Effector memory CD4-positive, alpha-beta T cell (primary cell): ENCODE measurements at regions not wholly inside any gene's neighbourhood (a gene's known extent, or its start where the extent isn't known, plus 50 kb on each side); places are given as distances from the start of the nearest gene placed in this dataset.
"Not testable (repeated sequence)": the region's sequence is repeated elsewhere in the genome, so short reads cannot be mapped to it uniquely, and the experiment has no call there.

Experiments used
- DNase-seq, 3 donors: peaks; one replicate each; pipeline ENCODE4 v3.0.0-alpha.2; 2020
- H3K27ac ChIP-seq: 2 replicates; pipeline ENCODE4 v1.7.0; 2013; ENCODE audit warnings: mild to moderate bottlenecking, low read length, moderate library complexity; ENCODE audit not compliant: insufficient read depth, poor library complexity, severe bottlenecking
- H3K27me3 ChIP-seq: replicated peaks from 2 replicates; pipeline ENCODE4 v1.7.0; 2013; ENCODE audit warnings: mild to moderate bottlenecking, low read length; ENCODE audit not compliant: insufficient read depth, control insufficient read depth, poor library complexity, severe bottlenecking
- H3K36me3 ChIP-seq: 2 replicates; pipeline ENCODE4 v1.7.0; 2013; ENCODE audit warnings: mild to moderate bottlenecking, low read length, moderate library complexity; ENCODE audit not compliant: control insufficient read depth, insufficient read depth
- H3K4me1 ChIP-seq: 2 replicates; pipeline ENCODE4 v1.7.0; 2013; ENCODE audit warnings: low read length, mild to moderate bottlenecking; ENCODE audit not compliant: control insufficient read depth, insufficient read depth, poor library complexity, severe bottlenecking
- H3K4me3 ChIP-seq: 2 replicates; pipeline ENCODE4 v1.7.0; 2013; ENCODE audit warnings: low read length, low read depth, mild to moderate bottlenecking; ENCODE audit not compliant: insufficient read depth, poor library complexity, severe bottlenecking
- H3K9me3 ChIP-seq: 2 replicates; pipeline ENCODE4 v1.7.0; 2013; ENCODE audit warnings: mild to moderate bottlenecking, low read length, moderate library complexity; ENCODE audit not compliant: control insufficient read depth

DNA sequence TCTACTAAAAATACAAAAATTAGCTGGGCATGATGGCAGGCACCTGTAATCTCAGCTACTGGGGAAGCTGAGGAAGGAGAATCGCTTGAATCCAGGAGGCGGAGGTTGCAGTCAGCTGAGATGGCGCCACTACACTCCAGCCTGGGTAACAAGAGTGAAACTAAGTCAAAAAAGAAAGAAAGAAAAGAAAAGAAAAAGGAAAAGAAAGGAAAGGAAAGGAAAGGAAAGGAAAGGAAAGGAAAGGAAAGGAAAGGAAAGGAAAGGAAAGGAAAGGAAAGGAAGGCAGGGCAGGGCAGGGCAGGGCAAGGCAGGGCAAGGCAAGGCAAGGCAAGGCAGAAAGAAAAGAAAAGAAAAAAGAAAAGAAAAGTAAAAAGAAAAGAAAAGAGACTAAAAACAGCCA lies 121.4 kb downstream of the ANXA5 start:
- not testable (repeated sequence) for H3K4me3 ChIP-seq, H3K27ac ChIP-seq, H3K36me3 ChIP-seq, DNase-seq, H3K4me1 ChIP-seq, H3K27me3 ChIP-seq, H3K9me3 ChIP-seq

DNA sequence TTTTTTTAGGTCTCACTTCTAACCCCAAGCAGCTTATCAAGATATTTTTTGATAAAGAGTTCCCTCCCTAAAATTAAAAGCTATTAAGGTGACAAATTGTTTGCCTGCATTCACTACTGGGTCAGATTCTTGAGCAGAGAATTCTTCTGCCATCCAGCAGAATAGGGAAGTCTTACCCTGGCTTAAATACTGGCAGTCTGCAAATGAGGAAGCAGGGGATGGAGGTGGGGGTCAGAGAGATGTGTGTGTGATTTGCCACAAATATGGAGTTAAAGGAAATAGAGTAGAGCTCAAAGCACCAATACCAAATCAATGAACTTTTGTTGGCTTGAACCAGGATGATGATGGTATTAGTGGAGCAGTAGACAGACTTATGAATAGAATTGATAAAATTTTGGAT lies 122.2 kb downstream of the ANXA5 start:
- Histone ChIP-seq H3K36me3 (no peaks in the 10 kb centered on the region), H3K27me3 (no peaks in the 10 kb centered on the region), H3K9me3 (no peaks in the 10 kb centered on the region), H3K4me3 (no peak overlapping the region), H3K27ac (no peak overlapping the region), H3K4me1 (no peaks in the 10 kb centered on the region)
- DNase-seq = no peak

GRCh38 chr4:121567748-121568147 lies 129.0 kb downstream of the ANXA5 start:
- H3K27me3 ChIP-seq = no peaks in the 10 kb centered on the region
- no peaks in the 10 kb centered on the region for H3K9me3 ChIP-seq
- H3K27ac ChIP-seq = no peak overlapping the region
- H3K4me1 ChIP-seq = no peaks in the 10 kb centered on the region
- no peak for DNase-seq
- no peaks in the 10 kb centered on the region for H3K36me3 ChIP-seq
- no peak overlapping the region for H3K4me3 ChIP-seq

- H3K4me3 ChIP-seq = no peak overlapping the region
- no peaks in the 10 kb centered on the region for H3K36me3 ChIP-seq
- H3K4me1 ChIP-seq = no peaks in the 10 kb centered on the region
- H3K27ac ChIP-seq = no peak overlapping the region
- no peaks in the 10 kb centered on the region for H3K27me3 ChIP-seq
- no peaks in the 10 kb centered on the region for H3K9me3 ChIP-seq
- DNase-seq = no peak
Measured at GRCh38 chr4:121564840-121565375, 131.9 kb downstream of the ANXA5 start.

- H3K9me3 ChIP-seq = no peaks in the 10 kb centered on the region
- H3K27me3 ChIP-seq = no peaks in the 10 kb centered on the region
- no peaks in the 10 kb centered on the region for H3K4me1 ChIP-seq
- H3K36me3 ChIP-seq = no peaks in the 10 kb centered on the region
- no peak overlapping the region for H3K27ac ChIP-seq
- DNase-seq = no peak
- no peak overlapping the region for H3K4me3 ChIP-seq
Measured at GRCh38 chr4:121562811-121563210, 134.0 kb downstream of the ANXA5 start.

- H3K27me3 ChIP-seq = no peaks in the 10 kb centered on the region
- H3K36me3 ChIP-seq = no peaks in the 10 kb centered on the region
- no peak overlapping the region for H3K27ac ChIP-seq
- no peaks in the 10 kb centered on the region for H3K9me3 ChIP-seq
- H3K4me3 ChIP-seq = no peak overlapping the region
- H3K4me1 ChIP-seq = no peaks in the 10 kb centered on the region
- DNase-seq = no peak
Measured at GRCh38 chr4:121555315-121556107, 141.3 kb downstream of the ANXA5 start.

DNA sequence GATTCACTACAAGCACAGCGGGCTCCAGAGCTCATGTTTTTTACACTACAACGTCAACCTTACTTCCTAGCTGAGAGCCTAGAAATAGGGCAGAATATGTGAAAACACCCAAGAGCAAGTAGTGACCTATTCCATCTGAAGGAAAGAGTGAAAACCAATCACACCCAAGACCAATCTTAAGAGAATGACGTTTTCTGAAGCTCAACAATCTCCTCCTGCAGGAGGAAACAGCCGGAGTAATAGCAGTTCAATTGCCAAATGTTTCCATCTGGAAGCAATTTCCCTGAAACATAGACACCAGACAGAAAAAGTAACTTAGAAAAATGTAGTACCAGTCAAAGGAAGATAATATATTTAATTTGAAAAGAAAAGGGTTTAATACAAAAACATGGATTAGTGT lies 142.4 kb downstream of the ANXA5 start:
- Histone ChIP-seq H3K9me3 (no peaks in the 10 kb centered on the region), H3K4me1 (no peaks in the 10 kb centered on the region), H3K4me3 (no peak overlapping the region), H3K27me3 (no peaks in the 10 kb centered on the region), H3K27ac (no peak overlapping the region), H3K36me3 (no peaks in the 10 kb centered on the region)
- no peak for DNase-seq

DNA sequence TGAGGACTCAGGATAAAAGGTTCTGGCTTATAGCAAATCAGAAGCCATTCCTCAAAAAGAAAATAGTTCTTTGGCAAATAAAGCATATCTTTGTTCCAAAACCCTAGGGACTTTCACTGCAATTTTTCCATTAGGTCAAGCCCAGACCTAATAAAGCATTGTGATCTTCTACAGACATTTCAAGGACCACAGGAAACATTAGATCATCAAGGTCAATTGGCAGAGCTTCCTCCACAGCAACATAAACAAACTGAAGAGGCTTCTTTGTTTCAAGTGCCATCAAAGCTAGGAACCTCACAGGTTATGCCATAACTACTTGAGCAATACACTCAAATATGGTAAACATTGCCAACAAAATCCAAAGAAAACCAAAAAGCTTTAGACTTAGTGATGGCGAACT lies 144.9 kb downstream of the ANXA5 start:
- H3K4me1 ChIP-seq = no peaks in the 10 kb centered on the region
- no peaks in the 10 kb centered on the region for H3K36me3 ChIP-seq
- no peak for DNase-seq
- no peak overlapping the region for H3K27ac ChIP-seq
- no peaks in the 10 kb centered on the region for H3K27me3 ChIP-seq
- no peaks in the 10 kb centered on the region for H3K9me3 ChIP-seq
- no peak overlapping the region for H3K4me3 ChIP-seq

DNA sequence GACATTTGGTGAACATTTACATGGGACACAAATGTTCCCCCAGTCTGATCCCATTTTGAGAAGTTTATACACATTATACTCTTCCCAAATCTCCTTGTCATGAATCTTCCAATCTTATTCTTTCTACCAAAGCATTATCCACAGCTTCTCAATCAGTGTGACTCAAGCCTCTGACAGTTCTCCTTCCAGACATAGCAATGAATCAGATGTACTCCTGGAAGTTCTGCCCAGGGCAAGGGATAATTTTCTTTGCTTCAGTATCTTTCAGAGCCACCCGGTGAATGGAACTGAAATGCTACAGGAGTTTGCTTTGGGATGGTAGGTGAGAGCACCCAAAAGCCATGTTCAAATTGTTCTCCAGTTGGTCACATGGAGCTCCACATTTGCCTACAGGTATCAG lies 145.5 kb downstream of the ANXA5 start:
- no peak overlapping the region for H3K27ac ChIP-seq
- H3K4me3 ChIP-seq = no peak overlapping the region
- no peak for DNase-seq
- no peaks in the 10 kb centered on the region for H3K9me3 ChIP-seq
- H3K27me3 ChIP-seq = no peaks in the 10 kb centered on the region
- H3K36me3 ChIP-seq = no peaks in the 10 kb centered on the region
- H3K4me1 ChIP-seq = no peaks in the 10 kb centered on the region

DNA sequence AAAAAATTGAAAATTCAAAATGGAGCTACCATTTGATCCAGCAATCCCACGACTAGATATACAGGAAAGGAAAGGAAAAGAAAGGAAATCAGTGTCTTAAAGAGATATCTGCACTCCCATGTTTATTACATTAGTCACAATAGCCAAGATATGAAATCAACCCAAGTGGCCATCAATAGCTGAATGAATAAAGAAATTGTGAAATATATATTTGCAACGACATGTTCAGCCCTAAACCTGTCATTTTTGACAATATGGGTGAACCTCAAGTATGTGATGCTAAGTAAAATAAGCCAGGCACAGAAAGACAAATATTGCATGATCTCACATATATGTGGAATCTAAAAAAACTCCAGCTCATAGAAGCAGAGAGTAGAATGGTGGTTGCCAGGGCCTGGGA lies 155.1 kb downstream of the ANXA5 start:
- Histone ChIP-seq H3K27ac (no peak overlapping the region), H3K27me3 (no peaks in the 10 kb centered on the region), H3K9me3 (no peaks in the 10 kb centered on the region), H3K36me3 (no peaks in the 10 kb centered on the region), H3K4me1 (no peaks in the 10 kb centered on the region), H3K4me3 (no peak overlapping the region)
- DNase-seq = no peak
